Left renal cortex interstitium (tissue), 4 donors: ENCODE measurements at regions not wholly inside any gene's neighbourhood (a gene's known extent, or its start where the extent isn't known, plus 50 kb on each side); places are given as distances from the start of the nearest gene placed in this dataset.

ENCODE experiments used
- DNase-seq, 4 donors: peaks; one replicate each; pipeline ENCODE4 v3.0.0-alpha.2; 2013; ENCODE audit warnings: low read depth in 4 of 4, low spot score in 2 of 4, missing footprints in 1 of 4

GRCh38 chr2:71896385-71897136 lies 251.1 kb downstream of the CYP26B1 start:
- no peak for DNase-seq

GRCh38 chr2:71895320-71896161 lies 252.1 kb downstream of the CYP26B1 start:
- no peak for DNase-seq

GRCh38 chr2:71894261-71894660 lies 253.4 kb downstream of the CYP26B1 start:
- DNase-seq, result no peak

GRCh38 chr2:71893646-71894045 lies 254.0 kb downstream of the CYP26B1 start:
- no peak for DNase-seq

GRCh38 chr2:71892896-71893295 lies 254.8 kb downstream of the CYP26B1 start:
- DNase-seq, result no peak

- DNase-seq, result no peak
Measured at GRCh38 chr2:71892423-71892730, 255.3 kb downstream of the CYP26B1 start.

- no peak for DNase-seq
Measured at GRCh38 chr2:71891719-71892422, 255.8 kb downstream of the CYP26B1 start.

- DNase-seq, result no peak
Measured at GRCh38 chr2:71891155-71891554, 256.5 kb downstream of the CYP26B1 start.

- DNase-seq, result no peak
Measured at GRCh38 chr2:71889759-71890684, 257.6 kb downstream of the CYP26B1 start.

- DNase-seq, result no peak
Measured at GRCh38 chr2:71888751-71889445, 258.8 kb downstream of the CYP26B1 start.

GRCh38 chr2:71887196-71887595 lies 260.5 kb downstream of the CYP26B1 start:
- DNase-seq, result no peak

- DNase-seq, result no peak
Measured at GRCh38 chr2:71886241-71886640, 261.4 kb downstream of the CYP26B1 start.

- no peak for DNase-seq
Measured at GRCh38 chr2:71884303-71885042, 263.2 kb downstream of the CYP26B1 start.

GRCh38 chr2:71882949-71883472 lies 264.7 kb downstream of the CYP26B1 start:
- no peak for DNase-seq

GRCh38 chr2:71882236-71882946 lies 265.3 kb downstream of the CYP26B1 start:
- DNase-seq, result no peak

GRCh38 chr2:71880846-71881610 lies 266.6 kb downstream of the CYP26B1 start:
- DNase-seq, result no peak

- no peak for DNase-seq
Measured at GRCh38 chr2:71880287-71880686, 267.4 kb downstream of the CYP26B1 start.
